Germinal center (tissue), 1 donor: ENCODE measurements at regions not wholly inside any gene's neighbourhood (a gene's known extent, or its start where the extent isn't known, plus 50 kb on each side); places are given as distances from the start of the nearest gene placed in this dataset.
"Not testable (repeated sequence)": the region's sequence is repeated elsewhere in the genome, so short reads cannot be mapped to it uniquely, and the experiment has no call there.

ENCODE experiments used
- DNase-seq: peaks from one replicate; pipeline ENCODE4 v3.0.0; 2012; ENCODE audit warnings: mixed read lengths, low spot score

DNA sequence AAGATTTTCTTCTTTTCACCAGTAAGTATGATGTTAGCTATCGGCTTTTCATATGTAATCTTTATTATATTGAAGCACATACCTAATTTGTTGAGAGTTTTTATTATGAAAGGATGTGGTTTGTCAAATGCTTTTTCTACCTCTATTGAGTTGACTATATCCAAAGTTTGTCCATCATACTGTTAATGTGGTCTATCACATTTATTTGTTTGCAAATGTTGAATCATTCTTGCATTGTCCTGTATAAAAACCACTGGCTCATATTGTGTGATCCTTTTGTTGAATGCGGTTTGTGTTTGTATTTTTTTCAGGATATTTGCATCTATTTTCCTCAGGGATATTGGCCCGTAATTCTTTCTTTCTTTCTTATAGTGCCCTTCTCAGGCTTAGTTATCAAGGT, 675.5 kb downstream of the NUP35 start:
- no peak for DNase-seq

DNA sequence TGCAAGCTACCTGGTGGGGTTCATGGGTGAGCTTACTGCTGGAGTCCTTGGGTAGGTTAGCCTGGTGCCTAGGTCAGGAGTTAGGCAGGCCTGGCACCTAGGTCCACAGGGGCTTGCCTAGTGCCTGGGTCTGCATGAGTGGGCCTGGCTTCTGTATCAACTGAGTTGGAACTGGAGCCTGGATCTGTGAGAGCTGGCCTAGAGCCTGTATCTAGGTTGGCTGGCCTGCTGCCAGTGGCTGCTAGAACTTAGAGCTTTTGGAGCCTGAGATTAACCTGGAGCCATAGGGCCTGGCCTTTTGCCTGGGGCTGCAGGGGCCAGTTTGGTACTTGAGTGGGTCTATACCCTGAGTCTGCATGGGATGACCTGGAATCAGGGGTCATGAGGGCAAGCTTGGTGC, 679.4 kb downstream of the NUP35 start:
- DNase-seq, result no peak

DNA sequence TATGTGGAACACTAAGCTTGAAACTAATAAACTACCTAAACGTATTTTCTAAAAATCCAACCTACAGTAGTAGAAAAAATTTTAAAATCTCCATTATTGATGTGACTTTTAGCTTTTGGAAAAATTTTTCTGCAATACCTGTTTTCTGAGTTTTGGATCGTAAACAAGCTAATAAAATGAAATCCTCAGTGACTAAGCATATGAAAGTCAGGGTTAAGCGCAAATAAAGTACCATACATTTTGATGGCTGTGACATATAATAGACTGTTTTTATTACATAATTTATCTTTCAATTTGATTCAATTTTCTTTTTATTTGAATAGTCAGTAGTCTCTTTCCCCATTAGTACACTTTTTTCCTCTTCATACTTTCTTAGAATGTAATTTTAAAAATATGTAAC, 683.6 kb downstream of the NUP35 start:
- no peak for DNase-seq

DNA sequence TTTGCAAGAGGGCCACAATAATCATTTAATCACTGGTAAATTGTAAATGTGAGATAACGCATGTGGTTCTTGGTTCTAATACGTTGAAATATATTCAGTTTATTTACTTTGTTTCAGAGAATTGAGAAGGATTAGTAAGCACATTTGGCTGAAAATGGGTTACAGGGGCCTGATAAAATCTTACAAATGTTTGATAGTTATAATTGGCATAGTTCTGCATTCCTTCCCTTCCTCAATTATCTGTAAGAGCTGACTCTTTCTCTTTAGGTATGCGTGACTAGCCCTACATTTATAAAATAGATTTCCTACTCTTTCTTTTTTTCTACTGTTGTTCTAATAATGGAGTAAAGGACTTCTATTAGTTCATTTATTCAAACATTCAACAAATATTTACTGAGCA, 685.2 kb downstream of the NUP35 start:
- DNase-seq, result no peak

DNA sequence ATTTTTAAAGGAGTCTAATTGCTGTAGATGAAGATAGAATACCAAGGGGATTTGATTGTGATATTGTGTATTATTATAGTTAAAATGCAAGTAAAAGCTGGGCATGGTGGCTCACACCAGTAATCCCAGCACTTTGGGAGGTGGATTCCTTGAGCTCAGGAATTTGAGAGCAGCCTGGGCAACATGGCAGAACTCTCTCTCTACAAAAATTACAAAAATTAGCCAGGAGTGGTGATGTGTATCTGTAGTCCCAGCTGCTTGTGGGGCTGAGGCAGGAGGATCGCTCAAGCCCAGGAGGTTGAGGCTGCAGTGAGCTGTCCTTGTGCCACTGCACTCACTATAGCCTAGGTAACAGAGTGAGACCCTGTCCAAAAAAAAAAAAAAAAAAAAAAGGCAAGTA, 687.0 kb downstream of the NUP35 start:
- no peak for DNase-seq

DNA sequence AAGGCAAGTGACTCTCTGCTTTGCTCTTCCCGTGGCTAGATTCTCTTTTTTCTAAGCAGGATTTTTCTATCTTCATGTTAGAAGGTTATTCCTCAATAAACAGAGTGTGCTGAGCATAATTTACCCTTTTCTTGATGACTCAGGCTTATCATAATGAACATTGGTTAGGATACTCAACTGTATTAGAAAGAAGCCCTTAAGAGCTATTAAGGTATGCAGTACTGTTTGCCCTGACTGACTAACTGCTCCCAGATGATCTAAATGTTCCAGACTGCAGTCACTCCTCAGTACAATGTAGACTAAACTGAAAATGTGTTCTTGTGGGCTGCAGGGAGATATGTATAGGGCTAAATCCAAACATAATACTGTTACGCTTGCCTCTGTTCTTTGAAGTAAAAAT, 687.8 kb downstream of the NUP35 start:
- no peak for DNase-seq

DNA sequence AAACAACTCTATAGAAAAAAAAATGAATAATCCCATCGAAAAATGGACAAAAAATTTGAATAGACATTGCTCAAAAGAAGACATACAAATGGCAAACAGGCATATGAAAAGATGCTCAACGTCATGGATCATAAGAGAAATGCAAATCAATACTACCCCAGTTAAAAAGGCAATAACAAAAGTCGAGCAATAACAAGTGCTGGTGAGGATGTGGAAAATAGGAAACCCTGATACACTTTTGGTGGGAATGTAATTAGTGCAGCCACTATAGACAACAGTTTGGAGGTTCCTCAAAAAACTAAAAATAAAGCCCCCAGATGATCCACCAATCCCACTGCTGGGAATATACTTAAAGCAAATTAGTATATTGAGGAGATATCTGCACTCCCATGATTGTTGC, 701.5 kb downstream of the NUP35 start:
- DNase-seq, result no peak

DNA sequence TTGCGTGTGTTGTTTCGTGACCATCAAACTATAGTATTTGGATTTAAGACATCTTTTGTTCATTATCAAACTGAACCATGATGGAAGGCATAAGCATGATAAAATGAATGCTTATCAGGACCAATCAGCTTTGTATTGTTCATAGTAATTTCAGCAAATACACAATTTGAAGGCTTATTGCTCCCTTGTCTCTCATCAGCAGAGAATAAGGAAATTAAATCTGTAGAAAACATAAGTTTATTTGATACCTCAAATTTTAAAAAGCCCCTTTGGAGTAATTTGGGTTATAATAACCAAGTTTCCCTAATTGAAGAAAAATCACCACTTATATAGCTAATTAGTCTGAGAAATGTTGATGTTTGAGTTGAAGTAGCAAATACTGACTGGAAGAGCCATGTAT, 705.7 kb downstream of the NUP35 start:
- DNase-seq, result no peak

DNA sequence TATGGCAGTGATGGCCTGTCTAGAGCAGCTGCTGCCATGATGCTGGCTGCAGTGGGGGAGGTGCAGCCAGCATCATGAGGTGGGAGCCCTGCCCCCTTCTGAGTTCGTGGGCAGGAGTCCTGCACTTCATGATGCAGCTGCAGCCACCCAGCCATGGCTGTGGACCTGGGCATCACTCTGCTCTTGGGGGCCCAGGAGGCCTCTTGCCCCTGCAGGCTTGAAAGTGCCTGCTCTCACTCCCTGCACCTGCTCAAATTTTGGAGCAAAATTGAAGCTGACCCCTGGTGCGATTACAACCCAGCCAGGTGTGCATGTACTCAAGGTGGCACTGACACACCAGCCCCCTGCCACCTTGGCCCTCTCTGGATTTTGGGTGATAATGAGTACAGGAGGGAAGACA, 712.9 kb downstream of the NUP35 start:
- DNase-seq, result no peak

DNA sequence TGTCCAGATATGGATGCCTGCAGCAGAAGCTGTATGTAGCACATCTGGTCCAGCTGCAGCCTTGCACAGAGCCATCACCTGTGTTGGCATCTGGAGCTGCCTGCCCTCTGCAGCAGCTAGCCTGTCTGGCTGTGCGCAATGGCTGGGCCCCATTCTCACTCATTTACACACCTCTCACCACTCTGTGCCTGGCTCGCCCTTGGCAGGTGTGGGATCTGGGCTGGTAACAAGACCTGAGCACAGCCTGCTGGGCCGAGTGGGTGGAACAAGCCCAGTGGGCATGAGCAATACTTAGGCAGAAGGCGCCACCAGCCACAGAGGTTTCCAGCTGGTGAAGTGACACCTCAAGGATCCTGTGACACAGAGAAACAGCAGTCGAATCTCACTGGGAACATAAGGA, 714.1 kb downstream of the NUP35 start:
- DNase-seq, result no peak

DNA sequence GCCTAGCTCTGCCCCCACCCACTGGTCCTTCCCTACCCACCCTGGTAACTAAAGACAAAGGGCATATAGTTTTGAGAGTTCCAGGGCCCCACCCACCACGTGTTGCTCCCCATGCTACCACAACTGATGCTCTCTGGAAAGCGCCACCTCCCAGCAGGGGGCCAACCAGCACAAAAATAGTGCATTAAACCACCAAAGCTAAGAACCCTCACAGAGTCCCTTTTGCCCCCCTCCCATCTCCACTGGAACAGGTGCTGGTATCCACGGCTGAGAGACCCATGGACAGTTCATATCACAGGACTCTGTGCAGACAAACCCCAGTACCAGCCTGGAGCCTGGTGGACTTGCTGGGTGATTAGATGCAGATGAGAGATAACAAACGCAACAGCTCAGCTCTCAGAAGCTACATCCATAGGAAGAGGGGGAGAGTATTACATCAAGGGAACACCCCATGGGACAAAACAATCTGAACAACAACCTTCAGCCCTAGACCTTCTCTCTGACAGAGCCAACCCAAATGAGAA, 715.9 kb downstream of the NUP35 start:
- no peak for DNase-seq

DNA sequence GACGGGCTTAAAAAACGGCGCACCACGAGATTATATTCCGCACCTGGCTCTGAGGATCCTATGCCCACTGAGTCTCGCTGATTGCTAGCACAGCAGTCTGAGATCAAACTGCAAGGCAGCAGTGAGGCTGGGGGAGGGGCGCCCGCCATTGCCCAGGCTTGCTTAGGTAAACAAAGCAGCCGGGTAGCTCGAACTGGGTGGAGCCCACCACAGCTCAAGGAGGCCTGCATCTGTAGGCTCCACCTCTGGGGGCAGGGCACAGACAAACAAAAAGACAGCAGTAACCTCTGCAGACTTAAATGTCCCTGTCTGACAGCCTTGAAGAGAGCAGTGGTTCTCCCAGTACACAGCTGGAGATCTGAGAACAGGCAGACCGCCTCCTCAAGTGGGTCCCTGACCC, 725.6 kb downstream of the NUP35 start:
- not testable (repeated sequence) for DNase-seq

DNA sequence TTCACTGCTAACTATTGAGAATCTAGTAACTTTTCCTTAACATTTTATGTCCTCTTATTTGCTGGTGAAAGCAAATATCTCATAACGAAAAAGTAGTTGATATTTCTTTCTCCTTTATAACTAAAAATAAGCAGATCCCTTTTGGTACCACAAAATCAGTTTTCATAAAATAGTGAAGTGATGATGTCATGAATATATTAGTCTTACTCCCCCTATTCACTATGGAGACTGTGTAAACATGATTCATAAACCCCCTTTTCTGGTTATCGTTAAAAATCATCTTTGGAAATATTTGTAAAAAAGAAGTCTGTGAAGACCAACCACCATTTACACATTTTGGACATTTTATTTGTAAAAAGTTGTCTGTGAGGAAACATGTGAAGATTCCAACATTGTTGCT, 734.9 kb downstream of the NUP35 start:
- no peak for DNase-seq

DNA sequence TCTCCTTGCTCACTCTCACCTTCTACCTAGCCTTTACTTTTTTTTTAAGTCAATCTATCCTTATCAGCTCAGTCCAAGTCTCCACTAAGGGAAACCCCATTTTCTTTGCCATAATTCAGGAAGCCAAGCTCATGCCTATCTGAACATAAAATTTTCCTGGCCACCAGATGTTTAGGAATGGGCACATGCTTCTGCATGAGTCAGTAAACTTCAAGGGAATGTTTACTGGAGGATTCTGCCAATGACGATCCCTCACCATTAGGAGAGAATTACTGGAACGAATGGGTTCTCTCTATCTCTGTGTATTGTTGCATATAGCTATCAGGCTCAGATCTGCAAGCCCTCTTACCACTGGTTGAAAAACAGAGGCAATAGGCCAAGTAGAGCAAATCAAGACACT, 731.7 kb upstream of the ZNF804A start:
- no peak for DNase-seq

DNA sequence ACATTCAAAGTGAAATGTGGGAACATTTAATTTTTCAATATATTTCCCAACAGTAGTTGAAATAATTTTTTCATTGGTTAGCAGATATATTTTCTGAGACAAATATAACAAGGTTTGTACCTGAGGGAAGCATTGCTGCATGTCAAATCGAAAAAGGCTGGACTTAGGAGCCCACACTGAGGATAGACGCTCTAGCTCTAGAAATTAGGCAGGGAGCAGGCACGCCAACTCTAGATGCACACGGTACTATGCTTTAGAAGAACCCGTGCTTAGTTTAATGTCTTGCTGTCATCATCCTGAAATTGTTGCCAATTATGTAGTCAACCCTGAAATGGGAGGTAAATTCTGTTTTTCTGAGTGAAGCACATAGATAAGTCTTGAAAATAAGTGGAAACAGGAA, 731.1 kb upstream of the ZNF804A start:
- no peak for DNase-seq

DNA sequence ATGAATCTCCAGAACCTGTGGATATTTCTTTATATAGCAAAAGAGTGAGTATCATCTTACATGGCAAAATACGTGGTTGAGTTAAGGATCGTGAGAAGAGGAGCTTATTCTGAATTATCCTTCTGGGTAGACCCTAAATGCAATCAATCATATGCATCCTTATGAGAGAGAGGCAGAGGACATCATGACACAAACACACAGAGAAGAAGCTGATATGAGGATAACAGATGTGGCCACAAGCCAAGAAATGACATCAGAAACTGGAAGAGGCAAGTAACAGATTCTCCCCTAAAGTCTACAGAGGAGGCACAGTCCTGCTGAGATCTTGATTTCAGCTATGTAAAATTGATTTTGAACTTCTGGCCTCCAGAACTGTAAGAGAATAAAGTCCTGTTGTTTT, 730.2 kb upstream of the ZNF804A start:
- no peak for DNase-seq

DNA sequence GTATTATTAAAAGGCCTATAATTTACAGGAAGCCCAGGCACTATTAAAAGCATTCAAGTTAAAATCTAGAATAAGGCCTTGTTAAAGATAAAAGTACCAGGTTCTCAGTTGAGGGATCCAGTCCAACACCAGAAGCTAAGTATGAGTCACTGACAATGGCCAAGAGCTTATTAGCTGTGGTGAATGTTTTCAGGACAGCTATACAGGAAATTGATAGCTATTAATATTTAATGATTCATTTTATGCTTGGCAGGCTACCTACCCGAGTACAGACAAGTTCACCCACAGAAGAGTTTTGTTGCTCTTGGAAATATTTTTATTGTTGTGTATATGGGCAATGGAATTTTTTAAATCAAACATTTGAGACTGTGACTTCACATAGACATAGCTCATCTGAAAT, 729.6 kb upstream of the ZNF804A start:
- no peak for DNase-seq

DNA sequence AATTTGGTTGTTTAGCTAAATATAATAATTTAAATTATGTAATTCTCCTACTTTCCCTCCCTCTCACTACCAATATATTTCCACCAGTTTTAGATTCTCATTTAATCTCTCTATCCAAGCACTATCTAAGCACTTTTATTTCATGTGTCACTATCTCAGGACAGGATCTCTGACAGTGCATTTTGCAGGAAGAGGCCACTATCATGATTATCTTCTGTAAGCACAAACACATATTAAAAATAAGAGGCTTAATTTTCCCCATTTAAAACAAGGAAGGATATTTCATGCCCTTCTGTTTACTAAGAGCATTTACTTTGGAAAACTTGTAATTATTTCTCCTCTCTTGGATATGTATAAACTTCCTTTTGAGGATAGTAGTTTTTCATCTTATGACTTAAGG, 726.2 kb upstream of the ZNF804A start:
- no peak for DNase-seq

DNA sequence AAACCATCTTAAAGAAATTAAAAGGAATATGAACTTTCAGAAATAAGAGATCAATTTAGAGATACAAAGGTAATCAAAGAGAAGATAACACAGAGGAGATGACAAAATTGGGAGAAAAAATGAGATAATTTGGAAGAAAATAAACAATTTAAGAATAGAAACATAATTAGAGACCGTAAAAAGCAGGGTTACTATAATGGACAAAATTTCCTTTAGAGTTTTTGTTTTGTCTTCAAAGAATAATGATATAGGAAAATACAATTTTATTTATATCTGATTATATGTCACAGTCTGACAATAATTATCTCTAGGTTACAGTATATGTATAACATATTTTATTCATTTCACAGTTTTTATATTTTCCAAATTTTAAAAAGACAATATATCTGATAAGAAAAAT, 716.4 kb upstream of the ZNF804A start:
- DNase-seq, result no peak

DNA sequence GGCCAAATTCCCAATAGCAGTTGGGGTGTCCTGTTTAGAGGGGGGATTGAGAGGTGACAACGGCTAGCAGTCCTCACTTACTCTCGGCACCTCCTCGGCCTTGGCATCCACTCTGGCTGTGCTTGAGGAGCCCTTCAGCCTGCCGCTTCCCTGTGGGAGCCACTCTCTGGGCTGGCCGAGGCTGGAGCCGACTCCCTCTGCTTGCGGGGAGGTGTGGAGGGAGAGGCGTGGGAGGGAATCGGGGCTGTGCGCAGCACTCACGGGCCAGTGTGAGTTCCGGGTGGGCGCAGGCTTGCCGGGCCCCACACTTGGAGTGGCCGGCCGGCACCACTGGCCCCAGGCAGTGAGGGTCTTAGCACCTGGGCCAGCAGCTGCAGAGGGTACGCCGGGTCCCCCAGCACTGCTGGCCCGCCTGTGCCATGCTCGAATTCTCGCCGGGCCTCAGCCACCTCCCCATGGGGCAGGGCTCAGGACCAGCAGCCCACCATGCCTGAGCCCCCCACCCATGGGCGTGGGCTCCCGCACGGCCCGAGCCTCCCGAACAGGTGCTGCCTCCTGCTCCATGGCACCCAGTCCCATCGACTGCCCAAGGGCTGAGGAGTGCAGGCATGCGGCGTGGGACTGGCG, 705.9 kb upstream of the ZNF804A start:
- no peak for DNase-seq

DNA sequence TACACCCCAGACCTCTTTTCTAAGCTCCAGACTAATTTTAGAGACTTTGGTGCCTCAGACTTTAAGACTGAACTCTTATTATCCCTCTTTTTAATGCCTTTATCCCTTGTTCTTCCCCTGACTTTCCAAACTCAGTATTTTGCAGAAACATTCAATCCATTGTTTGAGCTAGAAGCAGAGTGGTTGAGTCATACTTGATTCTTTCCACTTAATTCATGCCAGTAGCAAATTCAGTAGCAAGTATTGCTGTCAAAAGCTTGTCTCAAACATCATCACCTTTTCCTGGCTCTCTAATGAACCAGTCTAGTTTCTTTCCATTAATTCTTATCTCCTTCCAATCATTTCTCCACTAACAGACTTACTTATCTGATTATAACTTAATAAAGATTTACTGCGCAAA, 699.7 kb upstream of the ZNF804A start:
- DNase-seq, result no peak

DNA sequence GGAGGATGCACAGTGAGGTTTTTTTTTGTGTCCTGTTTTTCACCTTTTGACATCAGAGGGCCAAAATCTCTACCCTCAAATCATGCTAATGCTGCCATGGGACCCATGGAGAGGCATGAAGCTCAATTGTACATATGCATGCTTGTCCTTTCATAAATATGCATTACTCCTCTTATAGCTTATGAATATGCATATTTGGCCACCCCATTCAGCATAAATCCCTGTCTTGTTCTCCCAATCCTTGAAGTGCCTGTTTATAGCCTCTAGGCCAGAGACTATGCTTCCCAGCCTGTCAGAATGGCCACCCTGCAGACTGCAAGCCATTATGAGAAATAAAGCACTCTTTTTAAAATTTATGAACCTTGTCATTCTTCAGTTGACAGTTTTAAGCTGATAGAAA, 696.4 kb upstream of the ZNF804A start:
- DNase-seq, result no peak

DNA sequence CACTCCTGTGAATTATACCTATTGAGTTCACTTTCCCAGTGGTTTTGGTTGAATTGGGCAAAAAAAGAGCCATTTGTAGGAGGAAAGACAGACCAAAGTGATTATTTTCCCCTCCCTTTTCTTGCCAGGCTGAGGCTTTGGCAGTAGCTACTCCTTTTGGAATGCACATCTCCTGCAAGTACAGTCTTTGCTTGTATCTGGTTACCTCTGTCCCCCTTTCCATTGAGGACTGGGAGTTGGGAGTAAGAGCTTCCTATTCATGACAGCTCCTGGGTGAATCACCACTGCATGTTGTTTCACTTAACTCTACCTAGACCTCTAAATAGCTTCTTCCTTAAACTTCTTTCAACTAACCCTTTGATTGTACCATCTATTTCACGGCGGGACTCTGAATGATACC, 695.3 kb upstream of the ZNF804A start:
- no peak for DNase-seq

DNA sequence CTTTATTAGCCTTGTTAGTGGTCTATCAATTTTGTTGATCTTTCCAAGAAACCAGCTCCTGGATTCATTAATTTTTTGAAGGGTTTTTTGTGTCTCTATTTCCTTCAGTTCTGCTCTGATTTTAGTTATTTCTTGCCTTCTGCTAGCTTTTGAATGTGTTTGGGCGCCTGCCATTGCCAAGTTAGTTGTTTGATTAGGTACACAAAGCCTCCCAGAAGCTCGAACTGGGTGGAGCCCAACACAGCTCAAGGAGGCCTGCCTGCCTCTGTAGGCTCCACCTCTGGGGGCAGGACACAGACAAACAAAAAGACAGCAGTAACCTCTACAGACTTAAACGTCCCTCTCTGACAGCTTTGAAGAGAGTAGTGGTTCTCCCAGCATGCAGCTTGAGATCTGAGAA, 682.3 kb upstream of the ZNF804A start:
- not testable (repeated sequence) for DNase-seq

DNA sequence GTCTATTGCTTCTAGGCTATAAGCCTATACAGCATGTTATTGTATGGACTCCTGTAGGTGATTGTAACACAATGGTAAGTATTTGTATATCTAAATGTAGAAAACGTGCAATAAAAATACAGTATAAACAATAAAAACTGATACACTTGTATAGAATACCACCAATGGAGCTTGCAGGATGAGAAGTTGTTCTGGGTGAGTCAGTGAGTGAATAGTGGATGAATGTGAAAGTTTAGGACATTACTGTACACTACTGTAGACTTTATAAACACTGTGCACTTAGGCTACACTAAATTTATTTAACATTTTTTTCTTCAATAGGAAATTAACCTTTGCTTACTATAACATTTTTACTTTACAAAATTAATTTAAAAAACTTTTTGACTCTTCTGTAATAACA, 679.2 kb upstream of the ZNF804A start:
- DNase-seq, result no peak
